ENCODE measurements at regions not wholly inside any gene's neighbourhood (a gene's known extent, or its start where the extent isn't known, plus 50 kb on each side); places are given as distances from the start of the nearest gene placed in this dataset.

DNA sequence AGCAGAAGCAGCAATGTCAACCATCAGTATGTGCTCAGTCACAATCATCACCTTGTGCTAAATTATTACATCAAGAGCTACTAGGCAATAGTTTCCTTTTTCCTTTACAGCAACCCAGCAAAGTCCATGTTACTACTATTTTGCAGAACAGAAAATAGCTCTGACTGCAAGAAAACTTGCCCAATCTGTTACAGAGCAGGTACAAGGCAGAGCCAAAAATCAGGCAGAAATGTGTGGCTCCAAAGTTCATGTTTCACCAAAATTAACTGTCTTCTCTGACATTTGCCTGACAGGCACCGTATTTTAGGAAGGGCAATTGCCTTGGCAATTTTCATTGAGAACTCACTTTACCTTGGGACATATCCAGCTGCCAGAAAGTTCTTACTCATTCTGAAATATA lies 177.6 kb upstream of the TMTC4 start:
- DNase-seq: no peak

DNA sequence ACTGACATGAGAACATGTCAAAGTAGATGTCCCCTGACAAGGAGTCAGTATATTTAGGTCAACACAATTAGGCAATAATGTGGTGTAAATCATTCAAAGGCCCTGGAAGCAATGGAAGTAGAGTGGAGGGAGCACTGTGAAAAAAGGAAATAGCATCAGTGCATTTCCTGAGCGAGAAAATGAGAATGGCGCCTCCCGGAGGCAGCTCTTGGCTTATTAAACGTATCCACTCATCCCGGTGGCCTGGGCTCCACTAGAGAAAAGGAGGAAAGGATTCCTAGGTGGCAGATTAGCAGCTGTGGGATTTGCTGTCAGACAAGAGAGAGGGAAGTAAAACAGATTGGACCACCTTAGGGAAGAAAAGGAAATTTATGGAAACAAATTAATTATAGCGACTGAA lies 173.7 kb upstream of the TMTC4 start:
- no peak for DNase-seq

DNA sequence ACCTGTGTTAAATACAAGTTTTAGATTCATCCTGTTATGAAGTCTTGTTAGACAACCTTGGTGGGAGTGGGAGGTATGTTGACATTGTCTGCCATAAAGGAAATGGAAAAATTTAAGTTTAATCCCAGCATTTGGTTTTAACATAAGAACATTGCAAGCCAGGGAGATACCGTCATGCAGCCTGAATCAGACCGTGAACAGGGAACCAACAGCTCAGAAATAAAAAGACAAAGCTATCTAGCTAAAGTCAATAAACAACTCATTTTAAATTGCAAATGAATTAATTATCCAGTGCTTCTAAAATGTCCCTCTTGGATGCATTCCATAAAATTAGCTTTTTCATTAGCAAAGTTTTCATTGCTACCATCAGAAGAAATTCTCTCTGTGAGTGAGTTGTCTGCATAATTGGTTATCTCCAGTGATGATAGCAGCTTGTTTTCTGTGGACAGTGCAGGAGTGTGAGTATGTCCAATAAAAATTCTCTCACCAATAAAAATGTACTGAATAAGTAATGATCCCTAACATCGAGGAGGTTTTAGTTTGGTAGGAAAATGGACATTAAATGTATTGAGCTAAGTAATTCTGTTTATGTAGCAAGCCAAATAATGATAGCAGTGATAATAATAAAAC lies 170.6 kb upstream of the TMTC4 start:
- DNase-seq: no peak

DNA sequence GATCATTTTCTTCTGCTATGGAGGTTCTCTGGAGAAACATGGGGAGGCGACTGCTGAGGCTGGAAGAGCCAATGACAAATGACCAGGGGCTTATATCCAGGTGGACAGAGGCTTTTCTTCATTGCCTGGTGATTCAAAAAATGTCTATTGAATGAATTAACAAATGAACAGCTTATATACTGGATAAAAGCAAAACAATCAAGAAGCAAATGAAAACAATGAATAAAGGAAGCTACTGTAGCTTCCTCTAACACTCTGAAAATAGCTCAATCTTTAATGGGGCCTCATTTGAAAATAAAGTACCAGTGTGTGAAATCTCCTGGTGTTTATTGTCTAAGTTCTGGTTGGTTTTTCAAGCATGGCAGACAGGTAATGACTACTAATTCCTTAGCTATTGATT lies 167.5 kb upstream of the TMTC4 start:
- DNase-seq: no peak

DNA sequence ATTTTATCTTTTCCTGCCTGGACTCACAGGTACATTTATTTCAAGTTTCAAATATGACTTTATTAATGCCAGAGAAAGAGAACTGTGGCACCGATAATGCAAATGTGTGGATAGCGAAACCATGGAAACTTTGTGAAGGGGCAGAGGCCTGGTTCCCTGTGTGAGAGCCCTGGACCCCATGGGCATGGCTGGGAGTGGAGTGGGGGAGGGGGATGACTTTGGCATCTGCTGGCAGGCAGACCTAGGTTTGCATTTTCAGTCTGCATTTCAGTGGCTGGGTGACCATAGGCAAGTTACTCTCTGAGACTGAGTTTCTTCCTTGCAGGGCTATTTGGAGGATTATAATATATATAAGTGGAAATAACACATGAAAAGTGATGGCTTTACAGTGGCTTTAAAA lies 163.8 kb upstream of the TMTC4 start:
- DNase-seq: no peak

DNA sequence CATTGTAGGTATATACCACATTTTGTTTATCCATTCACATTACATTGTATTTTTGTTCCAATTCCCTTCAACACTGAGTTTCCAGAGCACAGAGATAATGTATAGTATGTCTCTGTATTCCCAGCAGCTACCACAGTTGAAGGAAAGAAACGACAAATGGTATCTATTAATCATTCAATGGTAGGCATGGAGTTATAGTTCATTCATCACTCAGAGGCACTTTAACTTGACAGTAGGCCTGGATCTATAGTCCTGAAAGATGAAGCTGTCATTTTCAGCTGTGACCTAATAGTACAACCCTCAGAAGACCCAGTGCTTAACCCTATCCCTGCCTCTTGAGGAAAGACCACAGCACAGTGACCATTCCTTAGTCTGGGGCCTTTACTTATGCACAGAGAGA lies 163.0 kb upstream of the TMTC4 start:
- DNase-seq: no peak

DNA sequence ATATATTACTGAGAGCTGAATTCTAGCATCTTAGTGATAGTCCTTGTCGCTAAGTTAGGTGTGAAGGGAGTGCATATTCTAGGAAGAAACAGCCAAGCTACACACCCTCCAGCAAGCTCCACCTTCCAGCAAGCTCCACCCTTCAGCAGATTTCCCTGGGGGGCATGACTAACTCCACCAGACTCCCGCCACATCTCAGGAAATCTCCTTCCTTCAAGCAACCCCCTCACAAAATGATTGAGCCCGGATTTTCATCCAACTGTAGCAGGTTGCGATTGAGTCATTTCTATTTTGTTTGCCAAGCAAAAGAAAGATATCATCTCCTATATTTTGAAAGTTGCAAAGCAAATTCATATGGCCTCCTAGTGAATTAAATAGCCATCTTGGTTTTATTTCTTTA lies 162.1 kb upstream of the TMTC4 start:
- no peak for DNase-seq

DNA sequence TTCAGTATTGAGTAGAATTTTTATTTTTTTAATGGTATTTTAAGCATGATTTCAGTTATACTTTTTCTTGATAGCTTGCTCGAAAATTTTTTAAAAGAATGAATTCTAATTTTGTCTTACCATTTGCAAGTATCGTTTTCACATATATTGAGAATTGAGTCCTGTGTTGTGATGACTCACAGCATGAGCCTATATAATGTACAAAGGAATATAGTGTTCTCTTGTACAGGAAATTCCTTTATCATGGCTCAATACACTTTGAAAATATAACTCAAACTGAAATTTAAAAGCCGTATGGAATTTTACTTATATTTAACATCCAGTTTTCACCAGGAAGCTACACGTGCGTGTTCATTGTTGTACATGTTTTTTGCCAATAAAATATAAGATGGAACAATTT lies 161.1 kb upstream of the TMTC4 start:
- no peak for DNase-seq

DNA sequence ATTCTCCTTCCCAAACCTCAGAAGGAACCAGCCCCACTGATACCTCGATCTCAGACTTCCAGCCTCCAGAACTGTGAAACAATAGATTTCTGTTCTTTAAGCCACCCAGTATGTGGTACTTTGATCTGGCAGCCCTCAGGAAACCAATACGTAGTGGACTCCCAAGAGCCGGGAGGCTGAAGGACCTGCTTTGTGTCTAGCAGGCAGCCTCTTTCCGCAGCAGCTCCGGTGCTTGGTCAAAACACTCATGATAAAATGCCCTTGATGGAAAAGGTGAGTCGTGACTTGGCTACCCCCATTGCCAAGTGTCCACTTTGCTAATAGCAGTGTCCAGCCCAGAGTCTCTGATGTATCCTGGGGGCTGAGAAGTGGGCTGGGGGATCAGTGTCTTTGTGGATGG lies 158.8 kb upstream of the TMTC4 start:
- no peak for DNase-seq

DNA sequence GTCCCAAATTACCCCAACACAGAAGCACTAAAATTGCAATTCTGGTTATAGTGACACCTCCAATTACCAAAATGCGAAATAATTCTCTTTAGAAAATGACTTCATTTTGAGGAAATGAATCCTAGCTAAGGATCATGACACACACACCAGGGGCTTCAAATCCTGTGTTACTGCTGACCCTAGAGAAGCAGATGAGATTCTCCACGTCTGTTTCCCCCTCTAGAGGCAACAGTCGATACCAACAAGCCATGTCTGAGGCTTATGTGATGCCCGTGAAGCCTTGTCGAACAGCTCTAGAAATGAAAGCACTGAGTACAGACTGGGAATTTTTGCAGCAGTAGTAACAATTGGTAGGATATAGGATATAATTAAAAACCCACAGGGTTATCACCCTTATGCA lies 153.6 kb upstream of the TMTC4 start:
- DNase-seq: no peak

DNA sequence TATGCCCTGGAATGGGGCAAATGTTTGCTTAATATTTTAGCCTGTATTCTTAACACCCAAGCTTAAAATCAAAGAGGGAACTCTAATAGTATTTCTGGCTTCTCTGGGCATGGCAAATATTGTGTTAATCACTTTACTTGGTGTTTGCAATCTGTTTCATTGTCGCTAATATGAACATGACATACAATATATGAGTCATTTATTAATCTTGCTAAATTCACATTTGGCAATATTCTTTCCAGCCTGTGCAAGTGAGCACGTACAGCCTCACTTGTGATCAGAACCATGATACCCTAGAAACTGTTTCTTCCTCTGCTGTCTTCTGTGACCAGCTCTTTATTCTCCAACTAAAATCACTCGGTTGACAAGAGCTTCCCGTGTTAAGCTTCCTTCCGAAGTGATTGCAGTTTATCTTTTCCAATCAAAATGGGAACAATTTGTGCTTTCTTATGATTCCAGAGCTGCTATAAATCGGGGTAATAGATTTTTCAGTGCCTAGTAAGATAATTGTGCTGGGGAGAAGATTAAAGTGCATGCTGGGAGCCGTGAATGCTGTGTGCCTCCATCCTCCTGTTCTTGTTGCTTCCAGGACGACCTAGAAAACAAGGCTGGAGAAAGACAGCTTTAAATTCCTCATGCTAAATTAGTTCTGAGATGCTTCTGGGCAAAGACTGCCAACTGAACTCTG lies 153.0 kb upstream of the TMTC4 start:
- no peak for DNase-seq

DNA sequence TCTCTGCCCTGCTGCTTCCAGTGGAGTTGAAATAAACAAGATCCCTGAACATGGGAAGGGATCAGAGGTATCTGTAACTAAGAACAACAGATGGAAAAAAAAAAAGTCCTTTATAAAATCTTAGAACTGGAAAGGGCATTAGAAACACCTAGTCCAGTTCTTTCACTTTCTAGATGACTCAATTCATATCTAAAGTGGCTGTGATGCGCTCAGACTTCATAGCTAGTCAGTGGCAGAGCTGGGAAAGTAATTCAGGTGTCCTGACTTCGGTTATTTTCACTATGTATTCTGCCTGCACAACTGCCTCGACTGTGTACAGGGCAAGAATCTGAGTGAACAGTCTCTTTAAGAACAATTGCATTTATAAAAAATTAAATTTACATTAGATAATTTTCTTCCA lies 151.8 kb upstream of the TMTC4 start:
- no peak for DNase-seq

DNA sequence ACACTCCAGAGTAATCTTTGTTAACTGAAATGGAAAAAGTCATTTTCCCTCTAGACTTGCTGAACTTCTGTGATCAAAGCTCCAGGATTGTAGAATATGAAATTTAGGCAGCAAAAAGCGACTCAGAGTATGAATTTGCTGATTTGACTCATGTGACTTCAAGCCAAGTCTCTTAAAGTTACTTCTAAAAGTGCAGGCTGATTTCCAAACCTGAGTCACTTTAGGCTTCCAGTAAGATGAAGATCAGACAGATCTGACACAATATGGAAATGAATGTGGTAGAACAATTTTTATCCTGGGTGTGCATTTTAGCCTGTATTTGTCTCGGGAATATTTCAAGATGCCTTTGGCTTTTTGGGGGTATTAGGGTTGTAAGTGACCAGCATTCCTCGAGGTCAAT lies 151.0 kb upstream of the TMTC4 start:
- DNase-seq: no peak

DNA sequence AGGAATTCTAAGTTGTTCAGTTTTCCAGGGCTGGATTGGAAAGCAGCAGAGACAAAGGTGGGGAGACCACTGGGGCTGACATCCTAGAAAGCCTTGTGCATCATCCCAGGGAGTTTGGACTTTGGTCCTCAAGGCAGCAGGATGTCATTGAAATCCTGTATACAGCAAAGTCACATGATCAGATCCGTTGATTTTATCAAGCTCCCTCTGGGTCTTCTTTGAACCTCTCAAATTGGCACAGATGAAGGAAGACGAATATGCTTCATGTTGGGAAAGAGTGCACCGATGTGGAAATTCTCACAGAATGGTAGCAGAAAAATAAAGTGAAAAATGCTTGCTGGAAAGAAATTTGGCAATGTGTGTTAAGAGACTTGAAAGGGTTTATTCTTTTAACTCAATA lies 149.8 kb upstream of the TMTC4 start:
- no peak for DNase-seq

DNA sequence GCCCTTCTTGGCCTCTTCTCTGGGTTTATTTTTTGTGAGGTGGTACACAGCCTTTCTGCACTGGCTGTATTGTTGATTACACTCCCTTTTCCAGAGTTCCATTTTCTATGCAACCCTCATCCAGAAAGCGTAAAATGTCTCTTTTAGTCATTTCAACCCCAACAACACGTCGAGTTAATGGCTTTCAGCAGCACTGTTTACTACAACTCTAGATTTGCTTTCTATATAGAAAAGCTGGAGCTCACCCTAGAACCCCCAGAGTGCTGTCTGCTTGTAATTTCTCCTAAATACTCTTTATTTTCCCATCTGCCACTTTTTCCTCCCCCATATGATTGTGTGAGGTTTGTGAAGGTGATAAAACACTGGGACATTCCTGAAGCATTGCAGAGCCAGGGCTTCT lies 148.9 kb upstream of the TMTC4 start:
- DNase-seq: no peak

DNA sequence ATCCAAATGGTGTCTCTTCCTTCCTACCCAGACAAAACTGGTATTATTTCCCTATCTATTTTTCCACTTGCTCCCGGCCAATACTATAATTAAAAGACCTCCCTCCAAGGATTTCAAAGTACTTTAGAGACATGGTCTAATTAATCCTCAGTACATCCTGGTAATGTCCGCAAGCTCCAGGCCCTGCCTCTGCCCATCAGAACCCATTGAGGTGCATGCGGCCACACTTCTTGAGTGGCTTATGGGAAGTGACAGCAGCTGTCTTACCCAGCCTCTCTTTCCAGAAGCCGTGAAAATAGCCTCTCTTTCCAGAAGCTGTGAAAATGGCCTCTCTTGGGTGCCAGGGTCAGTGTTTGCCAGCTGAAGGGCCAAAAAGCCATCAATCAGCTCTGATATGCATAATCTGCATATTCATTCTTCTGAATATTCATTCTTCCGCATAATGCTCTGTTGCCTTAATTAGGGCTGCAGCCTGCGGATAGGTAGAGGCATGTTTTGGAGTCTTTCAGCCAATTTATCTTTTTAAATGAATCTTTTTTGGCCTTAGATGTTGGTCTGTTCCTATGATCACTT lies 148.4 kb upstream of the TMTC4 start:
- DNase-seq: no peak

DNA sequence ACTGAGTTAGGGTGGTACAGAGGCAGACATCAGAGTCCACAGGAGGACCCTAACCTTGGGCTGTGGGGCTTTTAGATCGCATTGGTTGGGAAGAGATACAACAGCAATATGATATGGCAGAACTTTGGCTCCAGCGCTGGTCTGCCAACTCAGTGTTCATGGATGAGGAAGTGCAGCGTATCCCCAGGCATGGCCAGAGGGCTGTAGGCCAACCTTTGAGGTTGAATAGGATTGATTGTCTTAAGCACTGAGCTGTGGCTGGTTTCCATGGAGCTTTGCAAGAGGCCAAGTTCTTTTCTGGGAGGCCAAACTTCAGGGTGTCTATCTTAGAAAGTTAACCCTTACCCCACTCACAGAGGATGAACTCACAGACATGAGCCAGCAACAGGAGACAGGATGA lies 144.1 kb upstream of the TMTC4 start:
- no peak for DNase-seq

DNA sequence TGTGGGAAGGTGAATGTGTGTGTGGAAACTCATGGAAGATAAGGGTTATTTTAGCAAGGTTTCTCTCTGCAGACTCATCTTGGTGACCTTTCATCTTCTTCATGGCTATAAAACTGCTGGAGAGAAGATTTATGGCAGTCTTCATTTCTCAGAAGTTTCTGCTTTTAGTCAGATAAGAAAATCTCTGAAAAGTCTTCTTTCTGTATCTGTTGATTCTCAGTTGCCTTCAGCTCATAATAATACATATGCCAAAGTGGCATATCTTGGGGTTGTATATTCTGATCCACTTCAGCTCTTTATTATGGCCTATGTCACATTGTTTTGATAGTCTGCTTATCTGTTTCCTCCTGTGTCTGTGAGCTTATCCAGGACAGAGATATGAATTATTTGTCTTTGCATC lies 143.3 kb upstream of the TMTC4 start:
- no peak for DNase-seq

DNA sequence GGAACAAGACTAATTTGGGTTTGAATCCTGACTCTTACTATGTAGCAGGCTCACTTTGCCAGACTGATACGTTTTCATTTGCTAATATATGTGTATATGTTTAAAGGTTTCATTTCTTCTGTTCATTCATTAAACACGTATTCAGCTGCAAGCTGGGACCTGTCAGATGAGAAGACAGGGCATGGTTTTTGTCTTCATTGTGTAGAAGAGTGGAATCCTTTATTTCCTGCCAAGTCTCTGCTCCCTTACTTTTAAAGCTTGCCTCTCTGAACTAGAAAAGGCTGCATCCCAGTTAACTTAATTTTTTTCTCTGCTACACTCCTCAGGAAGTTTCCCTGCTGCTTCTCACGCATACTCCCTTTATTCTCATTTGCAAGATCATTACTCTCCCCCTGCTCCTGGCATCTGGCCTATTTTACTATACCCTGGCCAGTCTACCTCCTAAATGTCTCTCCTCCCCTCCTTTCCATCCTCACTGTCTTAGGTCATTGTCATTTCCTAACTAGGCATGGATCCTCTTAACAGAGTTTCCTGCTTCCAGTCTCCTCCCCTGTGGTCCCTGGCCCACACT lies 141.0 kb upstream of the TMTC4 start:
- DNase-seq: no peak

DNA sequence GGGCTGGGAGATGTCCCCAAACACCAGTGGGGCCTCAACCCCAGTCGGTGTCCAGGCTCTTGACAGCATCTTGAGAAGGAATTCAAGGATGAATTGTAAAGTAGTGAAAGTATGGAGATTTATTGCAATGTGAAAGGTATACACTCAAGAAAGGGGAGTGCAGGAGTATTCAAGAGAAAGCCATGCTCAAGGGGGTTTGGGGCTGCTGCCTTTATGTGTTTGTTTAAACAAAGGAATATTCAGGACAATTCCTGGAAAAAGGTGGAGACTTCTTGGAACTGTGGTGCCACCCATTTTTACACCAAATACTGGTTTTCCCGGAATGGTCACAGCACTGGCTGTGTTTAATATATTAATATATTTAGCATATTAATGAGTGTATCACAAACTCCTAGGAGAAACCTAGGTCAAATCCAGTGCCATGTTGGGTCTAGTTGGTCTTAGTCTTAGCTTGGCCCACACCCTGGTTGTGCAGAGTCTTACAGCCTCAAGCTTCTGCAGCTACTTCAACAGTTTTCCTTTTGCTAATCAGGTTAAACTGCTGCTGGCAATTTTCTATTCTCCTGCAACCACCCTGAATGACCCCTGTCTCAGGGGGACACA lies 138.5 kb upstream of the TMTC4 start:
- DNase-seq: no peak

DNA sequence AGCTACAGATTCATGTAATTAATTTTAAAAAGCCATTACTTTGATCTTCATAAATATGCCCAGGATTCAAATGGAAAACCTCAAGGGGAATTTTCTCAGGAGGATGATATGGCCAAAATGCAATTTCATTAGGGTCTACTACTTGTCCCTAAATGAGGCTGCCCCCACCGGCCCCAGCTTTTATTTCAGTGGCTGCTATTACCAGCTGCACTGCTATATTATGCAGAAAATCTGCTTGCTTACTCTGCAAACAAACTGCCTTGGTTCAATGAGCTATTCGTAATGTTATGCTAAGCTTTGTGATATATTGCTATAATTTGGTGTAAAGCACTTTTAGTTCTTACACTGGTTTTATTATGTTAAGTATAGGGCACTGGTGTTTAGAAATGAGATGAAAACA lies 137.3 kb upstream of the TMTC4 start:
- no peak for DNase-seq

DNA sequence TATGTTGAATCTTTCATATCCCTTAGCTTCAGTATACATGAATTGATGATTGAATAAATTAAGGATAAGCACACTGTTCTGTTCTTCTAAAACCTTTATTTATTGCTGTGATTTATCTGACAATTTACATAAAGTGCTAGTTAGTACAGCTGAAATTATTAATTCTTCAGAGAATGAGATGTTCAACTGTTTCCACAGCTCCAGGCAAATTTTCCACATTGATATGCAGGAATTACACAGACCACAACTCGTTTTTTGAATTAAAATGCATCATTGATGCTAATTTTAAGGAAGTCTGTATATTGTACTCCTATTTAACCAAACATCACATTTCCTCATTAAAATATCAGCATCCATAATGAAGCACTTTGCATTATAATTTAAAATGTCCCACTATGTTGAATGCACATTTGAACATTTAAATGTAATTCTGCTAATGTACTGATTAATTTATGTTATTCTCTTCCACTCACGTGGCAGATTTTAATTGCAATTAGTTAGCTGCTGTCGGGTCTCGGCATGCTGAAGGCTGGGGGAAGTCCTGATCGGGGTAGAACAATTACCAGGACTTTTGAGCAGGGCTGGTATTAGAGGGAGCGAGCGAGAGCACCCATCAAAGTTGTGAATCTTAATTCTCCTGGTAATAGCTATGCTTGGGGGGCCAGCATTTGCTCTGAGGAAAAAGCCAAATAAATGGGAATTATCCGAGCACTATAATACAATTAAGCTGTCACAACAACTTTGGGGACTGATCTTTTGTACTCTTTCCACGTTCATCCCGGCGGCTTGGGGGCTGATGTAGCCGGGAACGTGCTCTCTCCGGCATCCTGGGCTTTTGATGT lies 136.7 kb upstream of the TMTC4 start:
- no peak for DNase-seq

DNA sequence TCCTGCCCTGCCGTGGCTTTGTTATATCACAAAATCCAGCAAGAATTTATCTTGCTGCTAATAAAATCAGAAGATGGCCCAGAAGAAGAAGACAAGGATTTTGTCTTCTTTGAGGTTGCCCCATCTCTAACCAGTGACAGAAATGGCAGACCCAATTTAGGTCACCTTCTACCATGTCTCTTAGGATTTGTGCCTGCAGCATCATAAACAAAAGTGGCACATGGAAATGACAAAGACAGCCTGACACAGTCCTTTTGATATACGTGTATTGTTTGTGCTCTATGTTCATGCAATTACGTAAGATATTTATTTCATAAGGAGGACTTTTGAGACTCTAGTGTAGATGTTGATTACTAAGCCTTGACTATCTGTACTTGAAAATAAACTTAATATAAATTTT lies 135.9 kb upstream of the TMTC4 start:
- no peak for DNase-seq
